ENCODE measurements at regions not wholly inside any gene's neighbourhood (a gene's known extent, or its start where the extent isn't known, plus 50 kb on each side); places are given as distances from the start of the nearest gene placed in this dataset.

DNA sequence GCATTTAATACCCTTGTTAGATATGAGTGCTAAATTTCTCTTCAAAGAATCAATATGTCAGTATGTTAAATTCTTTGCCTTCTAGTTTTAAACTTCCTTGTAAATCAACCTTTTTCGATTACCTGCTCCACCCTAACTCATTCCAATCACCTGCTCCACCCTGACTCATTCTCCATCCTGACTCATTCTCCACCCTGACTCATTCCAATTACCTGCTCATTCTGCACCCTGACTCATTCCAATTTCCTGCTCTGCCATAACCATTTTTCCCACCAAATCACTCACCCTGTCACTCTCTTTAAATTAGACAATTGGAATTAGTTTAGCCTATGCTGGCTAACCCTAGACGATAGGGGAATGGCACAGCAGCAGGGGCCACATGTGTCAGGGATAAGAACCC lies 519.5 kb upstream of the LRRC4C start:
- TF ChIP-seq, protein P1, sequence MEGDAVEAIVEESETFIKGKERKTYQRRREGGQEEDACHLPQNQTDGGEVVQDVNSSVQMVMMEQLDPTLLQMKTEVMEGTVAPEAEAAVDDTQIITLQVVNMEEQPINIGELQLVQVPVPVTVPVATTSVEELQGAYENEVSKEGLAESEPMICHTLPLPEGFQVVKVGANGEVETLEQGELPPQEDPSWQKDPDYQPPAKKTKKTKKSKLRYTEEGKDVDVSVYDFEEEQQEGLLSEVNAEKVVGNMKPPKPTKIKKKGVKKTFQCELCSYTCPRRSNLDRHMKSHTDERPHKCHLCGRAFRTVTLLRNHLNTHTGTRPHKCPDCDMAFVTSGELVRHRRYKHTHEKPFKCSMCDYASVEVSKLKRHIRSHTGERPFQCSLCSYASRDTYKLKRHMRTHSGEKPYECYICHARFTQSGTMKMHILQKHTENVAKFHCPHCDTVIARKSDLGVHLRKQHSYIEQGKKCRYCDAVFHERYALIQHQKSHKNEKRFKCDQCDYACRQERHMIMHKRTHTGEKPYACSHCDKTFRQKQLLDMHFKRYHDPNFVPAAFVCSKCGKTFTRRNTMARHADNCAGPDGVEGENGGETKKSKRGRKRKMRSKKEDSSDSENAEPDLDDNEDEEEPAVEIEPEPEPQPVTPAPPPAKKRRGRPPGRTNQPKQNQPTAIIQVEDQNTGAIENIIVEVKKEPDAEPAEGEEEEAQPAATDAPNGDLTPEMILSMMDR (IDR thresholded peaks at IDR 0.05), result no peak
- TF ChIP-seq POLR2A (IDR thresholded peaks at IDR 0.05), result no peak
